HG03439 (cell line): ENCODE measurements at regions not wholly inside any gene's neighbourhood (a gene's known extent, or its start where the extent isn't known, plus 50 kb on each side); places are given as distances from the start of the nearest gene placed in this dataset.
"Not testable (repeated sequence)": the region's sequence is repeated elsewhere in the genome, so short reads cannot be mapped to it uniquely, and the experiment has no call there.

ENCODE experiments used
- ATAC-seq: cut with Tn5 transposase; IDR thresholded peaks from one replicate; pipeline ENCODE4 v1.9.1; 2021; ENCODE audit warnings: mild to moderate bottlenecking, moderate library complexity; ENCODE audit not compliant: unreplicated experiment

DNA sequence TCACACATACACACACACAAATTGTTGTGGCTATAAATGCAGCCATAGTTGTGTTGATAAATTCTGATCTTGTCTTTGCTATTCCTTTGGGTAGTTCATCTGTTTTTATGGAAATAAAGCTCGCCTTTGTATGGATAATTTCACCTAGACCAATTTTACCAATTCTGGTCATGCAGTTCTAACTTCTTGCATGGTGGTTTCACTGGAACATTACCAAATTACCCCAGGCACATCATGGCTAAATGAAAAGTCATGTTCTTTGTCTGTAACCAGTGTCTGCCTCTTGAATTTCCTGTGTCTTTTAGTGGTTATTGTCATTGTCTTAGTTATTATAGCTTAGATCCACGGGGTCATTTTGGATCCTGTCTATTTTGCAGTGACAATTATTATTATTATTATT, 50.3 kb upstream of the TMC1 start:
- no peak for ATAC-seq

DNA sequence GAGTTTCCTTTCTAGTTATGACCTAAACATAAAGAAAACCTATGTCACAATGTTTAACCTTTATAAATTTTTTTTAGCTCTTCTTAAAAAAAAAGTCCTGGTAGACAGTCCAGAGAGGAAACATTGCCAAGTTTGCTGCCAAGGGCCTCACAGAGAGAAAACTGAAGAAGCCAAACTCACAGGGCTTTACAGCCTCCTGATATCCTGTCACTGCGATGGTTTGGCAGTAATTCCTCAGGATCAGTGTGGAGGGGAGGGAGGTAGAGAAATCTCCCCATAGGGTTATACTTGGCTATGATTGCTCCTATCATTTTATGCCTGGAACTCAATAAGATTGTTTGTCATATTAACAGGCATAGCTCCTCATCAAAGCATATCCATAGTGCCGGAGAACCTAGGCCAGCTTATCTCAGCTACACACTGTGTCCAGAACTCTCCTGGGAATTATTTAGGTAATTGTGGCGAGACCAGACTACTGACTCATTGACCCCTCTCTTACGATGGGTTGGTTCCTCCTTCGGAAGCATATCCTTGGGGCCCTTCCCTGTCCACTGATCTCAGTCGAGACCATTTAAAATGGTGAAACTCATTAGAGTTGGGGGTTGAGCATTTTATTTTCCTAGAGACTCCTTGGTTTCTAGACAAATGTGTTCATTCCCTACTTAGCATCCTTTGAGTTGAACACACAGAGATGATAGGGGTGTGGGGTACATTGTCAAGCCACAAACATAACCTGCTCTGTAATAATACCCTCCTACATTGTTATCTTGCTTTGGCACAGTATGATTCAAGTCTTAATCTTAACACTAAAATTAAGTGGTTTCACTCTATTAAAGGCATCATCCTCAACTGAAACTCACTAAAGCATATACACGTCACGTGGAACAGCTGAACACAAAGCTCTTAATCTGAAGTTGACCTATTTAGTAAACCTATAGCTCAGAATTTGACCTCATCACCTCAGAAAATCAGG, 53.4 kb upstream of the TMC1 start:
- ATAC-seq, result no peak

DNA sequence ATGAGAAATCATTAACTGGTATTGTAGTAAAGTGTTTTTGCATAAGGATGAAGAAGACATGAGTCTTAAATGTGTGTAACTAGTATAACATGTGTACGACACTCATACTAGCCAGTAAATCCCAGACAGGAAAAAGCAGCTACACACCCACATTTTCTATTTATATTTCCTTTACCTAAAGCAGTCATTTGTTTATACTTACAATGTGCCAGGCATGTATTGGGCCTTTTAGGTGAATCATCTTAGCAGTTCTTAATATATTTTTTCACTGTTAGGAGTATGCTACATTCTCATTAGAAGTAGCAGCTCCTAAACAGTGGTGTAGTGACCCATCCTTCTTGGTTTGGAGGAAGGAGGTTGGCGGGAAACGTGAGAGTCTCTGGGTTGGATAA, 55.8 kb upstream of the TMC1 start:
- no peak for ATAC-seq

DNA sequence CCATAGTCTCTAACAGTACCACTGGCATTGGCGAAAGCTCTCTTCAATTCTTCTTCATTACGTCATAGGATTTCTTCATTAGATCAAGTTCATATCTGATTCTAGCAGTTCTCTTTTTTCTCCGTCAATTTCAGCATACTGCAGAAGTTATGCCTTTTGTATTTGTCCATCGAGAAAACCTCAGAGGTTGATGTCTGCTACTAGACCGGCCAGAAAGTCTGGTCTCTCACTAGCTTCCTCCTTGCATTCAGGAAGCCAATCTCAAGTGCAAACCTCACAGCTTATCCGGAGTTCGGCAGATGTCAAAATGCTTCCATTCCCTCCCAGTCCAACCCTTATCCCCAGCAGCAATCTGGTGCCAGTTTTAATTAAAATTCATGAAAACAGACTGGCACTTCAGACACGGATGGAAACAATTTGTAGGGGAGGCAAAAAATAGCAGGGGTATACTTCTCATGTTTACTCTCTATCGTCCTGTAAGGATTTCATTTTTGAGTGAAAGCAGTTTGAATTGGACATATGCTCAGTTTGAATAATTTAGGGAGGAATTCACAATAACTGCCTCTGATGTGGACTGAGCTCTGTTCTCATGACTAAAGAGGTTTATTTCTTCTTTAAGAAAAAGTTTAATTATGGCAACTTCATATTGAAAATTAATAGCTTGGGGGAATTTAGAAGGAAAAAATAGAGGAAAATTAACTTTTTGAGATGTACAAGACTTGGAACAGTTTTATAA, 56.4 kb upstream of the TMC1 start:
- no peak for ATAC-seq

DNA sequence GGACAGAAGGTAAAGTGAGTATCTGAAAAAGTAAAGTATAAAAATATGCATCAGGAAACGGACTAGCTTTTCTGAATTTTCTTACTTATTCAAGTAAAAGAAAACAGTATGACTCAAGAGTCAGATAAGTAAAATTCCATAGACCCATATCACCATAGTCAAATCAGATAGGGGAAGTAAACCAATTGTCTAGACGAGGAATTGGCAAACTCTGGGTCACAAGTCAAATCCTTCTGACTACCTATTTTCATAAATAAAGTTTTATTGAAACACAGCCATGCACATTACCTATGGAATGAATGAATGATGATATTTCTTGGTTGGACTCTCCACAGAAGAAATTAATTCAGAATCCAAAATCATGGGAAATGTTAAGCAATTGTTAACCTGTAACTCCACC, 59.1 kb upstream of the TMC1 start:
- no peak for ATAC-seq

DNA sequence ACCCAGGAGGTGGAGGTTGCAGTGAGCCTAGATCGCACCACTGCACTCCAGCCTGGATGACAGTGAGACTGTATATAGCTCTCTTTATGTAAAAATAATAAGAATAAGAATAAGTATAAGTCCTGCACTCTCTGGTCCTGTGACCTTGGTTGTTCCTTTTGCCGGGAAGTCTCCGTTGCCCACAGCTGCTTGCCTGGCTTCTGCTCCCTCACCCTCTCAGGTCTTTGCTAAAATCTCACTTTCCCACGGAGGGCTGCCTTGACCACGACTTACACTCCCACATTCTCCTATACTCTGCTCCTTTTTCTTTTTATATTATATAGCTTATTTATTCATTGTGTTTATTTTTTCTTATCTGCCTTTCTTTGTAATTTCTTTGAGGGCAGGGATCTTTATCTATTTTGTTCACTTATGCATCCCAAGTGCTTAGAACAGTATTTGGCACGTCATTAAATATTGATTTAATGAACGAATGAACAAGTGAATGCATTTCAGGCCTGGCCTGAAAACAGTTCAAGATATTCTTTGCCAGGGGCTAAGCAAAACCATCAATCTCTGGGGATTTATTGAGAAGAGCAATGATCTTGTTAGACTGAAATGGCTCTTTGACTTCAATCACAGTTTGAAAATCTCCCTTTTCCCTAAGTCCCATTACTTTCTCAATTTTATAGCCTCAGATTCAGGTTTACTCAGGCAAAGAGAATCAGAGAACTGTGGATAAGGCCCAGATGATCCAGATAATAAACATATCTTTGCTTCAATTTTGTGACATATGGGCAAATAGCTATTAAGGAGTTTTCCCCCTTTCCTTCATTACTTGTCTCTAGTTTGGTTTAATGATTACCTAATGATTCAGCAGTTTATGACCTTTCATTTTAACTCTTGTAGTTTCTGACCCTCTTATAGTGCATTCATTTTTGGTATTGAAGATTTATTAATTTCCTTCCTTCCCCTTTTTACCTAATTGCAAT, 60.8 kb upstream of the TMC1 start:
- no peak for ATAC-seq

DNA sequence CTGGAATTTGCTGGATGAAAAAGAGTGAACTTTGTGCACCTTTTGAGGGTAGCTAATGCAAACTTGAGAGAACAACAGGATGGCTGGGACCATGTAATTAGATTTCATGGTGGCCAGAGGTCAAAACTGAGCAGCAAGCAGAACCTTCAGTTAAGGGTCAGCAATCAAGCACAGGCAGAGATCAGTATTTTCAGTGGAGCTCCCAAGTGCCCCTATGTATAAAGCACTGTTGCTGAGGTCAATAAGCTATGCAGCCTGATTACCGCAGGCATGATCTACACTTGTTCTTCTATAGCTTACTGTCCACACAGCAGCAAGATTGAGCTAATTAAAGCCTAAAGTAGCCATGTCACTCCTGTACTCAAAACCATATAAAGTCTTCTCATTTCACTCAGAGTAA, 62.1 kb upstream of the TMC1 start:
- ATAC-seq, result no peak

DNA sequence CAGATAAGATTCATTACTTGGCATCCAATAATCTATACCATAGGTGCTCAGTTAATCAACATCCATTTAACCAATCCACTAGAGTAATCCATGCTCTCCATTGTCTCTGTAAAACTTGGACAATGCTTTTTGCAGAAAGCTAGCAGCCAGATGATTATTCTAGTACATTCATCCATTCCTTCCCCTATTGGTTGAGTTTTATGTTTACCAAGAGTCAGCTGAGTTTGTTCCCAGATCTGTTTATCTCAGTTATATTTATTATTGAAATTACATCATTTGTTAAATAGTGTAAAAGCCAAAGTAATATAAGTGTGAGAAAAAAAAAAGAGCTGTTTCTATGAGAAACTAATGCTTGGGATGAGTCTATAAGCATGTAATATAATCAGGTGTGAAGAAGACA, 63.3 kb upstream of the TMC1 start:
- ATAC-seq, result no peak

DNA sequence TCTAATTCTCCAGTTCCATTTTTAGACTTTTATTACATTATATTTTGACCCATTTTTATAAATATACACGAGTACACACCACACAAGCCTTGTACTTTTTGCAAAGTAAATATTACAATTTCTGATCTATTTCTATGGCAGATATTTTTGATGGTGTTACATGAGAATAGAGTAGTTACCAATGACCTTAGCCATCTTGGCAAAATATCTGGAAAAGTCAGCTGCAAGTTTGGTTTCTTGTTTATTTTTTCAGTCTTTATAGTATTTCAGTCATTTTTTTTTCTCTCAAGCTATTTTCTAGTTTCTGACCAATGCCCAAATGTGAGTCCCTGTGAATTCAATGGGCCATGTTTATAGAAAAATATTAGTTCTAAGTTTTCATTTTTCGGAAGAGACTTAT, 64.0 kb upstream of the TMC1 start:
- no peak for ATAC-seq

DNA sequence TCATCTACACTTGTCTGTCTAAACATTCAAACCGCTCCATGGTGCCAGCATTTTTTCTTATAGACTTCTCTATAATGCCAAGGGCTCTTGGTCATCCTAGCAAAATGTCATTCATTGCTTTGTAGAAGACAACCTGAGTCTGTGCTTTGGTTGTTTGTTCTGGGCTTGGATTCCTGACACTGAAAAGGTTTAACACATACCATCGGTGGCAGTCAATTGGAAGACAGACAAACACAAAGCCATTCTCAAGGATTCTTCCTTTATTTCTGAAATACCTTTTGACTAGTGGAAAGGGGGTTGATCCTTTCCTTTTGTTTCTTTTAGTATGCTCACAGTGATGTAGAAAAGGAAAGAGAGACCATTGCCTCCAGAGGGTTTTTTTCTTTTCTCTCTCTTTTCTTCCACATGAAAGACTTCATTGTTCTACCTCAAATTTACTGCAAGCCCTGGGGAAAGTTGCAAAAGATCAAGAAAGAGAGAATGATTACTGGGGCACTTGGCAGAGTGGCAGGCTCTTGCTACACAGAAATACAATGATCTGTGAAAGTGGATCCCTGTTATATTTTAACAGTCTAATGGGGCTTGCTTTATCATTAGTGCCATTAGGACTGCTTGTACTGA, 66.4 kb upstream of the TMC1 start:
- ATAC-seq, result no peak

DNA sequence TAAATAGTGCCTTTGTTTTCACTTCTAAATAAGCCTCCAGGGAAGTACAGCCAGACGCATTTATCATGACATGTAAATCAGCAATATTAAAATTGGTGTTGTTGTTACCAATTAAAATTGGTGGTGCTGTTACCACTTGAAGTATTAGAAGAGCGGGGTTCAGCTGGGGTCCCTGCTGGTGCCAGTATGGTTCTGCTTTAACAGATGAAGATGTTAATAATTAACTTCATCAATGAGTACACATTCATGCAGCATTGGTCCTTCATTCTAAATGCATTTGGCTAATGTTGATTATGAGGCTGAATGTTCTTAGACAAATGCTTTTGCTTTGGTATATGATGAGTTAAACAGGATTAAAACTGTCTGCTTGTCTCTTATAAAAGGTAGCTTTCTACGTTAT, 67.6 kb upstream of the TMC1 start:
- ATAC-seq, result no peak

DNA sequence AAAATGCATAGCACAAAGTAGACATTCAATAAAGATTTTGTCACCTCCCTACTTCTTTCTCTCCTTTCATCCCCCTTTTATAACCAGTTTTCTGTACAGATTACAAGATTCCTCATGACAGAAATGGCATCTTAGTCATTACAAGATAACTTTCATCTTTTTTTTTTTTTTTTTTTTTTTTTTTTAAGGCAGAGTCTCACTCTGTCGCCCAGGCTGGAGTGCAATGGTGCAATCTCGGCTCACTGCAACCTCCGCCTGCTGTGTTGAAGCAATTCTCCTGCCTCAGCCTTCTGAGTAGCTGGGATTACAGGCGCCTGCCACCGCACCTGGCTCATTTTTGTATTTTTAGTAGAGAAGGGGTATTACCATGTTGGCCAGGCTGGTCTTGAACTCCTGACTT, 75.2 kb upstream of the TMC1 start:
- not testable (repeated sequence) for ATAC-seq

DNA sequence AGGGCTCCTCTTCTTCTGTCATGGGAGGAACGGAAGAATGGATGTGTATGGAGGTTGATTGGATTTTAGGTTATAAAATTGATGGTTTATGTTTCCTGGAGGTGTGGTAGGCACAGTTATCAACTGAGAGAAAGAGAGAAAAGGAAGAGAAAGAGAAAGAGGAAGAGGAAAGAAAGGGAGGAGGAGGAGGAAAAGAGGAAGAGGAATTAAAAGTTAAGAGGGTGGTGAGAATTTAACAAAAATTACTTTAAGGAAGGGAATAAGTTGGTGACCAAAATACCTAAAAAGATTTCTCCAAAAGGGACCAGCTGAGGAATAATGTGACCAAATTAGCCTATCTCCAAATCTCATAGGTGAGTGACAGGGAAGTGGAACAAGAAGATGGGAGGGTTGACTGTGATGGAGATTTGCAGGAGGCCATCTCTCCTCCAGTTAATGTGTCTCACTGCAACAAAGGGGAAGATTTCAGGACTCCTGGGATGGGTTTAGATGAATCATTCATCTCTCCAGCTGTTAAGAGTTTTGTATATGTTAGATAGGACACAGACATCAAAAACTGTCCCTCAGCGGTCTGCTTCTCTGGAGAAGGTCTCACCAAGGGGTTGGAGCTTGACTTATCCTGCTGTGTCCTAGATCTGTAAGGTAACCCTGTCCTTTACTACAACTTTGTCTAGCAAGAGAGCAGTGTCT, 76.0 kb upstream of the TMC1 start:
- no peak for ATAC-seq

DNA sequence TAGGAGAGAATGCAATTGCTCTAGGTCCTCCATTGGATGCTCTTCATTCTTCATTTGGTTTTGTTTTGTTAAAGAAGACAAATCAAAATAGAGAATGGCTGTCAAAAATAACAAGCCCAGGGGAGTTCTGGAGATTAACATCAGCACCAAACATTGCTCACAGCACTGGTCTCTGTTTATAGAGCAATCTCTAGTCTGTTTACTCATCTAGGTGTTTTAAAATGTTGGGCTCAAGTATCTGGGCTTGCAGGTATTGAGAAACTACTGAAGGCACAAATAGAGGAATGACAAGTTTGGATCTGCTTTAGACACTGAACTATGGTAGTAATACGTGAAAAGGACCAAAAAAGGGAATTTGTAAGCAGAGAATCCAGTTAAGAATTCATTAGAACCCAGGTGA, 77.0 kb upstream of the TMC1 start:
- ATAC-seq, result no peak

DNA sequence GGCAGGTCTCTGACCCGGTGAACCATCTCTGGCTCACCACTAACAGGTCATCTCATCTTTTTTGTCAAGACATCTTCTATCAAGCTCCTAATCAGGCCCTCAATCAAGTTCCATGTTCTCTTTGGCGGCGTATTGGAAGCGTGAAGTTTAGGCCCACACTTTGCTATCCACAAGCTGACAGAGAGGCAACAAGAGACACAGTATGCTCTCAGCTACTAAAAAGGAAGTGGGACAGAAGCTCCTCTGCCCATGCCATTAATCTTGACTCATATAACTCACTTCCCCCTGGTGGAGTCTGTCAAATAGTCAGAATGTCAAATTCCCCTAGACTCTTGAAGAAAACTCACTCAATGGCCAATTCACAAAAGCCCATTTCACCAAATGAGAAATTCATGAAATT, 77.6 kb upstream of the TMC1 start:
- peak; percentile 95 for ATAC-seq

DNA sequence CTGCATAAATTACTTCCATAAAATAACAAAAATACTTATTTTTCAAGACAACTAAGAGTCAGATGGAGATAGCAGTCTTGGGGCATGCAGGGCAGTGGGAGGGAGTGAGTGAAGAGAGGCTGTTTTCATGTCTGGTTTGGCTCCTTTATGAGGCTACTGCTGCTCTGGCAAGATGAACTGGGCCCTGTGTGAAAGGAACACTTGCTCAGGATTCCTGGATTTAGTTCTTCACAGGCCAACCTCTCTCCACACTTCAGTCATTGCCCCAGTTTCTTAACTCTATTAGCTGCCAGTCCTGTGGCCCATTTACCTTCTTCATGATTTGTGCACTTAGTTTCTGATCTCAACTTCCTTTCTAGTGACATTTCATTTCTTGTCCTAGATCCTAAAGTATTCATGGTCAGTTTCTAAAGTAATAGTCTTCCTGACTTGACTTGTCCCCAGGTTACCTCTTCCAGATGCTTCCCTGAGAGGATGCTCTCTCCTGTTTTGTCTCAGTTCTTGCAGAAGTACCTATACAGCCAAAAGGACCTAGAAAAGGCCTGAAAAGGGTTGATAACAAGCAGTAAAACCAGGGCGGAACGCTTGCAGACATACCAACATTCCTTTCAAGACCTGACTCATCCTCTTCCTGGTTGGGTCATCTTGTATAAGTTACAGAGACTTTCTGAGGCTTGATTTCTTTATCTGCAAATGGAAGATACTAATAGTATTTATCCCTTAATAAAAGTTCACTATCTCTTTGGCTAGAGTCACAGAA, 77.0 kb upstream of the ZFAND5 start:
- ATAC-seq, result no peak

DNA sequence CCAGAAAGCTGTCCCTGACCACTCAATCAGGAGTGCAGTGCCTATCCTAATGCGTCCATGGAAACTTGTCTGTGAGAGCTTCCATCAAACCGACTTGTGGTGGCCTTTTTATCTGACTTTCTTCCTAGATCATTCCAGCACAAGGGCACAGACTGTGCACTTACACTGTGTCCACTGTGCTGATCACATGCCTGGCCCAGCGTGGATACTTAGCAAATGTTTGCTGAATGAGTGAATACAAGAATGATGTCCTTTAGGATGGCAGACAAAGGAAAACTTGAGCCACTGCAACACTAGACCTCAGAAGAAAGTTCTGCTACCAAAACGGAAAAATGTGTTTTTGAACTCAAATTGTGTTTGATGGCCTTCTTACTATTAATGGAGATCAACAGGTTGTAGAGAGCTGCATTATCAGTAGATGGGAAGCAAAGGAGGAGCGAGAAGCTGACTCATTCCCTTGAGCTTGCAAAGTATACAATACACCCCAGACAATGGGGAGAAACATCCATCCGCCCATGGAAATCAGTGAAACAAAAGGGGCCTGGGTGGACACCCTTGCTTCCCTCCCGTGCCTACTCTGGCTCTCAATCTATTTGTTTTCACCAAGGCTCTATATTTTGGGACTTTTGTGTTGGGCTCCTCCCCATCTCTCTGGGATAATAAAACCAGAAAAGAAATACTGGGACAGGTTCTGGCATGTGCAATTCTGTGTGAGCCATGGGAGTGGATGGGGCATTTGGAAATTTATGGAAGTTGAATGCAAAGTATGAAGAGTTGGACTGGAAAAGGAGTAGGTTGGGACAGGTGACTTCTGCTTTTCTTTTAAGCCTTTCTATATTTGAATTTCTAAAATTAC, 76.2 kb upstream of the ZFAND5 start:
- no peak for ATAC-seq

DNA sequence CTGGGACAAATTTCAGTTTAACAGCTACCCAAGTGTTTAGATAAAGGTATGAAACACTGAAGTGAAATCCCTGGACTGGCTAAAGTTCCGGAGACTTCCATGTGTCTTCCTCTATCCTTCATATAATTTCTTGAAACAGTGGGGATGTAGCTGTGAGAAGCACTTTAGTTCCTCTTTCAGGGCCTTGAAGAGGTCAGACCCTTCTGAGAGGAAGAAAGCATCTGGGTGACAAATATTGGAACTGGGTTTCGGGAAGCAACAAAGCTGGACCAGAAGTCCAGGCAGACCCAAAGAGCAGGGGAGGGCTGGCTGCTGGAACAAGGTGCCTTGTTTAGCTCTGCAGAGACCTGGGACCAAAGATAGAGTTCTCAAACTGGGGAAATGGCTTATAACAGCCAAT, 75.4 kb upstream of the ZFAND5 start:
- no peak for ATAC-seq
